ENCODE measurements at regions not wholly inside any gene's neighbourhood (a gene's known extent, or its start where the extent isn't known, plus 50 kb on each side); places are given as distances from the start of the nearest gene placed in this dataset.

DNA sequence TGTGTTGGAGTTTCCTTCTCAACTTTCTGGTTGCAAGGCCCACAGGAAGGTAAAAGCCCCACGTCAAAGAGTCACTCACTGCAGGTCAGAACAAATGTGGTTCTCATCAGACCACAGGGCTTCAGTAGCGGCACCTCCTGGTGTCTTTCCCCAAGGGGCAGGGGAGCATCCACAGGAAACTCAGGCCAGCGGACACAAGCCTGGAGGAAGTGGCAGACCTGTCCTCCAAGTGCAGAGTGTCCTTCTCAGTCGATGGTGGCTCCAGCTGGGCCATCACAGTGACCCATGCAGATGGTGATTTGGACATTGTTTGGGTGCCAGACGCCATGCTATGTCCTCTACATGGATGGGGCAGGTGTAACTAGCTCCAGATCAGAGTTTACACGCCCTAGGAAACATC, 84.9 kb downstream of the ACKR3 start:
- TF ChIP-seq SIN3A (IDR thresholded peaks at IDR 0.05; ENCODE audit: borderline replicate concordance, low read depth, low read length) (no peak), MAFK (conservative IDR thresholded peaks at IDR 0.05 in 1 of 2, IDR thresholded peaks at IDR 0.05 in 1 of 2; ENCODE audit: low read length in 2 of 2) (no peak), HNRNPL (IDR thresholded peaks at IDR 0.05; ENCODE audit: low read depth, low read length) (no peak), FOXK1 (CRISPR knock-in tag; IDR thresholded peaks at IDR 0.05; ENCODE audit: borderline replicate concordance, low read depth) (no peak), ZBTB1 (CRISPR knock-in tag; IDR thresholded peaks at IDR 0.05; ENCODE audit: borderline replicate concordance) (no peak), POLR2A (IDR thresholded peaks at IDR 0.05; ENCODE audit: insufficient read depth in 1 of 2, low read depth in 2 of 2, low read length in 2 of 2) (no peak)
- TF ChIP-seq, protein P1, sequence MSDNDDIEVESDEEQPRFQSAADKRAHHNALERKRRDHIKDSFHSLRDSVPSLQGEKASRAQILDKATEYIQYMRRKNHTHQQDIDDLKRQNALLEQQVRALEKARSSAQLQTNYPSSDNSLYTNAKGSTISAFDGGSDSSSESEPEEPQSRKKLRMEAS (IDR thresholded peaks at IDR 0.05), result no peak

Data from HepG2 (cell line).